H9 (cell line): ENCODE measurements at regions not wholly inside any gene's neighbourhood (a gene's known extent, or its start where the extent isn't known, plus 50 kb on each side); places are given as distances from the start of the nearest gene placed in this dataset.

Experiments
- DNase-seq: peaks from one replicate; pipeline ENCODE4 v3.0.0-alpha.2; 2017
- H2AFZ ChIP-seq: one replicate; pipeline ENCODE4 v1.6.1; 2013; ENCODE audit warnings: mild to moderate bottlenecking, low read length, control low read depth, moderate library complexity
- H2AK5ac ChIP-seq: 2 replicates; pipeline ENCODE4 v1.6.1; 2013; ENCODE audit warnings: low read length, control low read depth, mixed read lengths; ENCODE audit not compliant: insufficient read length
- H2BK120ac ChIP-seq: one replicate; pipeline ENCODE4 v1.6.1; 2013; ENCODE audit warnings: low read depth, mild to moderate bottlenecking, low read length, control low read depth, inconsistent platforms; ENCODE audit not compliant: poor library complexity, severe bottlenecking
- H2BK12ac ChIP-seq: 2 replicates; pipeline ENCODE4 v1.6.1; 2013; ENCODE audit warnings: low read length, control low read depth, mixed read lengths, low read depth; ENCODE audit not compliant: insufficient read length
- H2BK15ac ChIP-seq: 2 replicates; pipeline ENCODE4 v1.6.1; 2013; ENCODE audit warnings: low read depth, low read length, control low read depth
- H2BK20ac ChIP-seq: one replicate; pipeline ENCODE4 v1.6.1; 2013; ENCODE audit warnings: low read depth, mild to moderate bottlenecking, low read length, control low read depth, inconsistent platforms; ENCODE audit not compliant: poor library complexity, severe bottlenecking
- H2BK5ac ChIP-seq: 2 replicates; pipeline ENCODE4 v1.6.1; 2013; ENCODE audit warnings: low read length, control low read depth, mixed read lengths; ENCODE audit not compliant: insufficient read length
- H3K14ac ChIP-seq: 2 replicates; pipeline ENCODE4 v1.6.1; 2013; ENCODE audit warnings: low read length, control low read depth; ENCODE audit not compliant: insufficient read depth
- H3K18ac ChIP-seq: 2 replicates; pipeline ENCODE4 v1.6.1; 2013; ENCODE audit warnings: low read depth, mild to moderate bottlenecking, mixed read lengths, low read length, control low read depth; ENCODE audit not compliant: insufficient read length
- H3K23ac ChIP-seq: 2 replicates; pipeline ENCODE4 v1.6.1; 2013; ENCODE audit warnings: low read length, control low read depth, mixed read lengths, low read depth; ENCODE audit not compliant: insufficient read length
- H3K23me2 ChIP-seq: 2 replicates; pipeline ENCODE4 v1.6.1; 2013; ENCODE audit warnings: low read depth, mild to moderate bottlenecking, mixed read lengths, low read length, control low read depth; ENCODE audit not compliant: insufficient read length, poor library complexity, severe bottlenecking
- H3K27ac ChIP-seq: 2 replicates; pipeline ENCODE4 v1.5.1; 2013; ENCODE audit warnings: low read length, control low read depth, mixed read lengths, low read depth; ENCODE audit not compliant: insufficient read length
- H3K27me3 ChIP-seq: 2 replicates; pipeline ENCODE4 v1.6.1; 2013; ENCODE audit warnings: low read length, control low read depth, inconsistent platforms; ENCODE audit not compliant: insufficient read depth
- H3K4ac ChIP-seq: 2 replicates; pipeline ENCODE4 v1.6.1; 2013; ENCODE audit warnings: low read depth, mild to moderate bottlenecking, control low read depth, inconsistent platforms, low read length, moderate library complexity
- H3K4me1 ChIP-seq: 2 replicates; pipeline ENCODE4 v1.6.1; 2013; ENCODE audit warnings: low read length, control low read depth, inconsistent platforms; ENCODE audit not compliant: insufficient read depth
- H3K4me2 ChIP-seq: 2 replicates; pipeline ENCODE4 v1.6.1; 2013; ENCODE audit warnings: low read length, control low read depth, mixed read lengths; ENCODE audit not compliant: insufficient read length, insufficient read depth
- H3K56ac ChIP-seq: 2 replicates; pipeline ENCODE4 v1.6.1; 2013; ENCODE audit warnings: low read depth, mild to moderate bottlenecking, mixed read lengths, low read length, control low read depth; ENCODE audit not compliant: insufficient read length
- H3K79me1 ChIP-seq: 2 replicates; pipeline ENCODE4 v1.6.1; 2013; ENCODE audit warnings: low read depth, mild to moderate bottlenecking, moderate library complexity, low read length, control low read depth, inconsistent platforms; ENCODE audit not compliant: insufficient read depth, poor library complexity, severe bottlenecking
- H3K79me2 ChIP-seq: 2 replicates; pipeline ENCODE4 v1.6.1; 2013; ENCODE audit warnings: low read length, control low read depth, inconsistent platforms; ENCODE audit not compliant: insufficient read depth
- H3K9ac ChIP-seq: 2 replicates; pipeline ENCODE4 v1.6.1; 2013; ENCODE audit warnings: low read length, control low read depth, mixed read lengths; ENCODE audit not compliant: insufficient read length; ENCODE audit errors: extremely low read depth
- H3K9me3 ChIP-seq: one replicate; pipeline ENCODE4 v1.6.1; 2013; ENCODE audit warnings: low read depth, low read length, inconsistent platforms; ENCODE audit not compliant: control insufficient read depth
- H3T11ph ChIP-seq: one replicate; pipeline ENCODE4 v1.6.1; 2013; ENCODE audit warnings: mild to moderate bottlenecking, low read length, control low read depth, inconsistent platforms
- H4K20me1 ChIP-seq: one replicate; pipeline ENCODE4 v1.6.1; 2013; ENCODE audit not compliant: control insufficient read depth, insufficient read length, insufficient read depth
- H4K5ac ChIP-seq: 2 replicates; pipeline ENCODE4 v1.6.1; 2013; ENCODE audit warnings: low read depth, mild to moderate bottlenecking, mixed read lengths, low read length, control low read depth; ENCODE audit not compliant: insufficient read length
- H4K8ac ChIP-seq: replicated peaks from 2 replicates; pipeline ENCODE4 v1.6.1; 2013; ENCODE audit warnings: low read length, control low read depth, mixed read lengths, low read depth; ENCODE audit not compliant: insufficient read length
- H4K91ac ChIP-seq: 2 replicates; pipeline ENCODE4 v1.6.1; 2013; ENCODE audit warnings: low read depth, mild to moderate bottlenecking, moderate library complexity, mixed read lengths, low read length, control low read depth; ENCODE audit not compliant: insufficient read length
- H3K27ac Mint-ChIP-seq, 3 experiments: 2 replicates in 2 of 3; 3 replicates in 1 of 3; pipeline ENCODE4 v1.8.0; 2020 to 2021; ENCODE audit warnings: mixed read lengths in 3 of 3, mild to moderate bottlenecking in 1 of 3, moderate library complexity in 1 of 3
- H3K27me3 Mint-ChIP-seq: 2 replicates; pipeline ENCODE4 v1.8.0; 2021; ENCODE audit warnings: low read depth, mild to moderate bottlenecking, moderate library complexity, mixed read lengths
- H3K36me3 Mint-ChIP-seq, 3 experiments: 2 replicates in 2 of 3; 3 replicates in 1 of 3; pipeline ENCODE4 v1.8.0; 2020 to 2021; ENCODE audit warnings: low read depth in 3 of 3, mixed read lengths in 3 of 3; ENCODE audit not compliant: insufficient read depth in 1 of 3
- H3K4me1 Mint-ChIP-seq, 2 experiments: 2 replicates each; pipeline ENCODE4 v1.8.0; 2020; ENCODE audit warnings: mixed read lengths in 2 of 2
- H3K4me3 Mint-ChIP-seq, 2 experiments: 2 replicates in 1 of 2; 3 replicates in 1 of 2; pipeline ENCODE4 v1.8.0; 2020 to 2021; ENCODE audit warnings: mild to moderate bottlenecking in 2 of 2, mixed read lengths in 2 of 2, moderate library complexity in 1 of 2
- H3K9me3 Mint-ChIP-seq, 2 experiments: 2 replicates in 1 of 2; 3 replicates in 1 of 2; pipeline ENCODE4 v1.8.0; 2020; ENCODE audit warnings: mild to moderate bottlenecking in 2 of 2, mixed read lengths in 2 of 2, moderate library complexity in 1 of 2
- CTCF ChIP-seq: fragments of 200-600 bp; sonication (generic); conservative IDR thresholded peaks from 3 replicates; pipeline ENCODE4 v1.8.0; 2021; ENCODE audit warnings: antibody characterized with exemption, mild to moderate bottlenecking
- WGBS: extraction: QIAGEN DNeasy Blood & Tissue Kit; methylation state at CpG from one replicate; pipeline ENCODE4 v1.1.7; 2013; ENCODE audit warnings: missing lambda C conversion rate, low lambda C conversion rate, mixed read lengths; ENCODE audit not compliant: insufficient read length; ENCODE audit errors: extremely low coverage; 5-methylcytosine and 5-hydroxymethylcytosine counted together

- WGBS = no CpG with 5 or more reads among the region's 1 CpG
These were observed 655.7 kb downstream of the METTL15 start for GRCh38 chr11:28763876-28764275.

More at GRCh38 chr11:28763876-28764275, 655.7 kb downstream of the METTL15 start:
- Histone ChIP-seq H3K56ac (no peak overlapping the region), H3K9ac (no peak overlapping the region), H3K27ac (no peak overlapping the region), H3K23me2 (no peaks in the 10 kb centered on the region), H3K79me1 (no peaks in the 10 kb centered on the region), H4K91ac (no peak overlapping the region), H2AK5ac (no peak overlapping the region), H3K9me3 (no peaks in the 10 kb centered on the region), H4K8ac (no peak overlapping the region), H3K18ac (no peak overlapping the region), H2BK12ac (no peak overlapping the region), H2BK15ac (no peak overlapping the region), H3K4me2 (no peak overlapping the region), H4K20me1 (no peaks in the 10 kb centered on the region), H3K4me1 (peaks cover 6% of the 10 kb centered on the region; the same call in 1 of the 2 replicates), H2BK120ac (no peak overlapping the region), H2AFZ (no peak overlapping the region), H3T11ph (no peak overlapping the region), H4K5ac (no peak overlapping the region), H3K79me2 (no peaks in the 10 kb centered on the region), H3K27me3 (no peaks in the 10 kb centered on the region), H2BK5ac (no peak overlapping the region), H3K23ac (no peak overlapping the region), H3K4ac (no peak overlapping the region), H2BK20ac (peak overlapping the region; percentile 66), H3K14ac (no peak overlapping the region)
- Mint-ChIP-seq H3K27ac (no peak overlapping the region), H3K9me3 (no peaks in the 10 kb centered on the region; a peak in 1 of 5 replicates), H3K4me1 (peaks cover 15 to 18% of the 10 kb centered on the region in 2 experiments), H3K27me3 (no peaks in the 10 kb centered on the region), H3K4me3 (no peak overlapping the region), H3K36me3 (no peaks in the 10 kb centered on the region)
- TF ChIP-seq CTCF = no peak
- DNase-seq = no peak
